ENCODE measurements at regions not wholly inside any gene's neighbourhood (a gene's known extent, or its start where the extent isn't known, plus 50 kb on each side); places are given as distances from the start of the nearest gene placed in this dataset.

- TF ChIP-seq ZNF425 (CRISPR knock-in tag; conservative IDR thresholded peaks at IDR 0.05): no peak
- no peak for TF ChIP-seq ZSCAN18 (CRISPR knock-in tag; IDR thresholded peaks at IDR 0.05)
- no peak for TF ChIP-seq CBFB (CRISPR knock-in tag; IDR thresholded peaks at IDR 0.05; ENCODE audit: low read depth)
- no peak for TF ChIP-seq AFF4 (CRISPR knock-in tag; IDR thresholded peaks at IDR 0.05; ENCODE audit: borderline replicate concordance)
- no peak for TF ChIP-seq ESRRA (CRISPR knock-in tag; IDR thresholded peaks at IDR 0.05; ENCODE audit: borderline replicate concordance)
- no peak for TF ChIP-seq AR (CRISPR knock-in tag; IDR thresholded peaks at IDR 0.05)
- no peak for TF ChIP-seq ZBTB43 (CRISPR knock-in tag; IDR thresholded peaks at IDR 0.05)
- TF ChIP-seq ATF3 (CRISPR knock-in tag; conservative IDR thresholded peaks at IDR 0.05): no peak
- no peak for TF ChIP-seq SMAD3 (CRISPR knock-in tag; IDR thresholded peaks at IDR 0.05; ENCODE audit: borderline replicate concordance)
Observed at GRCh38 chr1:244782056-244782455, 53.4 kb upstream of the COX20 start (continued).

GRCh38 chr1:244783138-244783537, 52.3 kb upstream of the COX20 start:
- Mint-ChIP-seq H3K4me3 (no peak overlapping the region), H3K36me3 (no peaks in the 10 kb centered on the region), H3K27me3 (ENCODE audit: low read depth) (no peaks in the 10 kb centered on the region), H3K27ac (no peak overlapping the region), H3K9me3 (no peaks in the 10 kb centered on the region), H3K4me1 (peaks cover 10% of the 10 kb centered on the region)
- TF ChIP-seq EMX1 (CRISPR knock-in tag; IDR thresholded peaks at IDR 0.05): no peak
- TF ChIP-seq ESRRA (CRISPR knock-in tag; IDR thresholded peaks at IDR 0.05; ENCODE audit: borderline replicate concordance): no peak
- no peak for TF ChIP-seq ERG (CRISPR knock-in tag; IDR thresholded peaks at IDR 0.05)
- no peak for TF ChIP-seq ZSCAN18 (CRISPR knock-in tag; IDR thresholded peaks at IDR 0.05)
- TF ChIP-seq ZNF138 (CRISPR knock-in tag; conservative IDR thresholded peaks at IDR 0.05): no peak
- ATAC-seq (no peak), DNase-seq (ENCODE audit: low spot score) (no peak)
- ChIA-PET CTCF (interaction anchor here (0.7 kb wide), 1 partner anchor 135 kb away, joined by 6 read pairs; no protein-coding TSS in a partner anchor), POLR2A (no interaction called here)
